GM23248 (cell line): ENCODE measurements at regions not wholly inside any gene's neighbourhood (a gene's known extent, or its start where the extent isn't known, plus 50 kb on each side); places are given as distances from the start of the nearest gene placed in this dataset.

ENCODE experiments used
- DNase-seq: peaks from one replicate; pipeline ENCODE4 v3.0.0-alpha.2; 2015
- H2AFZ ChIP-seq: fragments of 200-600 bp; sonication (generic); 2 replicates; pipeline ENCODE4 v1.6.1; 2016; ENCODE audit warnings: antibody characterized with exemption
- H3F3A ChIP-seq: fragments of 200-600 bp; sonication (generic); 2 replicates; pipeline ENCODE4 v1.6.1; 2016; ENCODE audit warnings: mild to moderate bottlenecking, antibody characterized with exemption, mixed run types; ENCODE audit not compliant: insufficient read depth
- H3K27ac ChIP-seq: fragments of 200-600 bp; sonication (generic); 2 replicates; pipeline ENCODE4 v1.5.1; 2016; ENCODE audit warnings: mild to moderate bottlenecking
- H3K27me3 ChIP-seq: fragments of 200-600 bp; sonication (generic); replicated peaks from 2 replicates; pipeline ENCODE4 v1.6.1; 2016; ENCODE audit warnings: mild to moderate bottlenecking; ENCODE audit not compliant: insufficient read depth
- H3K36me3 ChIP-seq: fragments of 200-600 bp; sonication (generic); 2 replicates; pipeline ENCODE4 v1.6.1; 2016; ENCODE audit warnings: low read depth, mild to moderate bottlenecking
- H3K4me1 ChIP-seq: fragments of 200-600 bp; sonication (generic); 2 replicates; pipeline ENCODE4 v1.6.1; 2016; ENCODE audit warnings: mild to moderate bottlenecking; ENCODE audit not compliant: insufficient read depth
- H3K4me2 ChIP-seq: fragments of 200-600 bp; sonication (generic); one replicate; pipeline ENCODE4 v1.6.1; 2016; ENCODE audit warnings: mild to moderate bottlenecking; ENCODE audit not compliant: unreplicated experiment
- H3K4me3 ChIP-seq: fragments of 200-600 bp; sonication (generic); 2 replicates; pipeline ENCODE4 v1.5.1; 2016; ENCODE audit warnings: mild to moderate bottlenecking
- H3K79me2 ChIP-seq: fragments of 200-600 bp; sonication (generic); 2 replicates; pipeline ENCODE4 v1.6.1; 2016; ENCODE audit warnings: mild to moderate bottlenecking; ENCODE audit not compliant: insufficient read depth
- H3K9ac ChIP-seq: fragments of 200-600 bp; sonication (generic); 2 replicates; pipeline ENCODE4 v1.6.1; 2016; ENCODE audit warnings: mild to moderate bottlenecking
- H3K9me2 ChIP-seq: fragments of 200-600 bp; sonication (generic); 2 replicates; pipeline ENCODE4 v1.6.1; 2016; ENCODE audit warnings: mixed run types, mild to moderate bottlenecking, moderate library complexity; ENCODE audit not compliant: insufficient read depth
- H3K9me3 ChIP-seq: fragments of 200-600 bp; sonication (generic); one replicate; pipeline ENCODE4 v1.6.1; 2017; ENCODE audit warnings: low read depth
- H4K20me1 ChIP-seq: fragments of 200-600 bp; sonication (generic); 2 replicates; pipeline ENCODE4 v1.6.0; 2016; ENCODE audit not compliant: insufficient read depth
- EZH2 ChIP-seq: fragments of 200-600 bp; sonication (generic); IDR thresholded peaks from 2 replicates; pipeline ENCODE4 v1.6.1; 2018; ENCODE audit warnings: antibody characterized with exemption, mild to moderate bottlenecking; ENCODE audit not compliant: insufficient read depth, poor library complexity, severe bottlenecking
- EZH2phosphoT487 ChIP-seq: fragments of 200-600 bp; sonication (generic); IDR thresholded peaks from 2 replicates; pipeline ENCODE4 v1.6.1; 2018; ENCODE audit warnings: antibody characterized with exemption, moderate library complexity, mild to moderate bottlenecking, low read depth; ENCODE audit not compliant: insufficient read depth
- WGBS, 2 experiments: methylation state at CpG; one replicate each; pipeline ENCODE4 v1.1.6; 2015 to 2017; ENCODE audit warnings: low lambda C conversion rate in 2 of 2, low coverage in 1 of 2; ENCODE audit errors: missing lambda C conversion rate in 2 of 2; 5-methylcytosine and 5-hydroxymethylcytosine counted together
- in situ Hi-C: fragments of 300-500 bp; cut with MboI; formaldehyde crosslinking; loops from 2 replicates; pipeline ENCODE4 v1.15.0; 2020

GRCh38 chr2:107258531-107259407 lies 372.8 kb upstream of the ST6GAL2 start:
- WGBS, 2 experiments = 28% methylated on average over 8 of the region's 8 CpGs
- in situ Hi-C loops = no loop called here
- Histone ChIP-seq H3K4me1 (no peaks in the 10 kb centered on the region), H4K20me1 (no peaks in the 10 kb centered on the region), H2AFZ (no peak overlapping the region), H3K9me3 (no peaks in the 10 kb centered on the region), H3K4me3 (no peak overlapping the region), H3K9me2 (no peaks in the 10 kb centered on the region), H3K4me2 (no peak overlapping the region), H3K79me2 (no peaks in the 10 kb centered on the region), H3K9ac (no peak overlapping the region), H3K36me3 (no peaks in the 10 kb centered on the region), H3F3A (no peaks in the 10 kb centered on the region), H3K27me3 (no peaks in the 10 kb centered on the region), H3K27ac (no peak overlapping the region)
- no peak for DNase-seq
- no peak for TF ChIP-seq EZH2phosphoT487
- no peak for TF ChIP-seq EZH2

- no peak overlapping the region for H2AFZ ChIP-seq
- no peaks in the 10 kb centered on the region for H3K79me2 ChIP-seq
- WGBS, 2 experiments = 17 to 21% methylated on average over 4 of the region's 4 CpGs
- no peaks in the 10 kb centered on the region for H3K27me3 ChIP-seq
- no peak for DNase-seq
- no peaks in the 10 kb centered on the region for H3K36me3 ChIP-seq
- TF ChIP-seq EZH2 (no peak), EZH2phosphoT487 (no peak)
- H3K9me2 ChIP-seq = no peaks in the 10 kb centered on the region
- H3K27ac ChIP-seq = no peak overlapping the region
- H4K20me1 ChIP-seq = no peaks in the 10 kb centered on the region
- in situ Hi-C loops = no loop called here
- no peaks in the 10 kb centered on the region for H3K9me3 ChIP-seq
- H3K9ac ChIP-seq = no peak overlapping the region
- no peaks in the 10 kb centered on the region for H3K4me1 ChIP-seq
- H3K4me3 ChIP-seq = no peak overlapping the region
- no peaks in the 10 kb centered on the region for H3F3A ChIP-seq
- H3K4me2 ChIP-seq = no peak overlapping the region
These were observed 373.6 kb upstream of the ST6GAL2 start for GRCh38 chr2:107259408-107260195.

- H3K4me3 ChIP-seq = no peak overlapping the region
- no peaks in the 10 kb centered on the region for H3K79me2 ChIP-seq
- in situ Hi-C loops = no loop called here
- no peaks in the 10 kb centered on the region for H3K9me2 ChIP-seq
- no peaks in the 10 kb centered on the region for H4K20me1 ChIP-seq
- no peaks in the 10 kb centered on the region for H3F3A ChIP-seq
- no peak overlapping the region for H3K4me2 ChIP-seq
- no peaks in the 10 kb centered on the region for H3K27me3 ChIP-seq
- no peak for TF ChIP-seq EZH2phosphoT487
- no peak for TF ChIP-seq EZH2
- H3K4me1 ChIP-seq = no peaks in the 10 kb centered on the region
- H3K9me3 ChIP-seq = no peaks in the 10 kb centered on the region
- no peak overlapping the region for H3K27ac ChIP-seq
- no peak overlapping the region for H3K9ac ChIP-seq
- no peak for DNase-seq
- H2AFZ ChIP-seq = no peak overlapping the region
- 6 to 9% methylated on average over 3 of the region's 3 CpGs for WGBS, 2 experiments
- no peaks in the 10 kb centered on the region for H3K36me3 ChIP-seq
These were observed 377.7 kb upstream of the ST6GAL2 start for GRCh38 chr2:107263628-107264027.

GRCh38 chr2:107264184-107264583 lies 378.2 kb upstream of the ST6GAL2 start:
- Histone ChIP-seq H3K4me2 (no peak overlapping the region), H3K9me2 (no peaks in the 10 kb centered on the region), H3K9ac (no peak overlapping the region), H3K4me3 (no peak overlapping the region), H2AFZ (no peak overlapping the region), H3K36me3 (no peaks in the 10 kb centered on the region), H3K27me3 (no peaks in the 10 kb centered on the region), H4K20me1 (no peaks in the 10 kb centered on the region), H3K27ac (no peak overlapping the region), H3K79me2 (no peaks in the 10 kb centered on the region), H3K9me3 (no peaks in the 10 kb centered on the region), H3F3A (no peaks in the 10 kb centered on the region), H3K4me1 (no peaks in the 10 kb centered on the region)
- 76% methylated on average over 6 of the region's 6 CpGs for WGBS, 2 experiments
- TF ChIP-seq EZH2phosphoT487 (no peak), EZH2 (no peak)
- in situ Hi-C loops = no loop called here
- no peak for DNase-seq
